ENCODE measurements at regions not wholly inside any gene's neighbourhood (a gene's known extent, or its start where the extent isn't known, plus 50 kb on each side); places are given as distances from the start of the nearest gene placed in this dataset.

- TF ChIP-seq CTCF (IDR thresholded peaks at IDR 0.05; ENCODE audit: low read depth, low read length, poor library complexity, severe bottlenecking) (no peak), EZH2phosphoT487 (IDR thresholded peaks at IDR 0.05; ENCODE audit: borderline replicate concordance, low read length) (no peak)
Measured at GRCh38 chr6:81556551-81556950, 195.9 kb downstream of the TENT5A start.

Measured in DOHH2 (cell line).